Left ventricle myocardium inferior (tissue), 1 donor: ENCODE measurements at regions not wholly inside any gene's neighbourhood (a gene's known extent, or its start where the extent isn't known, plus 50 kb on each side); places are given as distances from the start of the nearest gene placed in this dataset.
"Not testable (repeated sequence)": the region's sequence is repeated elsewhere in the genome, so short reads cannot be mapped to it uniquely, and the experiment has no call there.

ENCODE experiments used
- DNase-seq: peaks from one replicate; pipeline ENCODE4 v3.0.0-alpha.2; 2020
- H3K27ac ChIP-seq: fragments of 200-600 bp; replicated peaks from 2 replicates; pipeline ENCODE4 v1.8.0; 2021
- H3K27me3 ChIP-seq: fragments of 200-600 bp; 2 replicates; pipeline ENCODE4 v1.8.0; 2021; ENCODE audit warnings: low read depth
- H3K36me3 ChIP-seq: fragments of 200-600 bp; 2 replicates; pipeline ENCODE4 v1.8.0; 2021
- H3K4me1 ChIP-seq: fragments of 200-600 bp; 2 replicates; pipeline ENCODE4 v1.8.0; 2021
- H3K4me3 ChIP-seq: fragments of 200-600 bp; 2 replicates; pipeline ENCODE4 v1.8.0; 2021; ENCODE audit warnings: mild to moderate bottlenecking, moderate library complexity
- H3K9me3 ChIP-seq: fragments of 200-600 bp; replicated peaks from 2 replicates; pipeline ENCODE4 v1.8.0; 2021
- intact Hi-C: fragments of 100-400 bp; cut with micrococcal nuclease; formaldehyde crosslinking; loops from one replicate; pipeline ENCODE4 v1.11.0; 2022
- TF ChIP-seq, protein P1 (sequence below): fragments of 200-600 bp; IDR thresholded peaks from 2 replicates; pipeline ENCODE4 v1.8.0; 2021; ENCODE audit warnings: antibody characterized with exemption, mild to moderate bottlenecking, borderline replicate concordance
- donor health status: DM: no; HTN: yes; CAD: no; lungs with severe emphysema.

DNA sequence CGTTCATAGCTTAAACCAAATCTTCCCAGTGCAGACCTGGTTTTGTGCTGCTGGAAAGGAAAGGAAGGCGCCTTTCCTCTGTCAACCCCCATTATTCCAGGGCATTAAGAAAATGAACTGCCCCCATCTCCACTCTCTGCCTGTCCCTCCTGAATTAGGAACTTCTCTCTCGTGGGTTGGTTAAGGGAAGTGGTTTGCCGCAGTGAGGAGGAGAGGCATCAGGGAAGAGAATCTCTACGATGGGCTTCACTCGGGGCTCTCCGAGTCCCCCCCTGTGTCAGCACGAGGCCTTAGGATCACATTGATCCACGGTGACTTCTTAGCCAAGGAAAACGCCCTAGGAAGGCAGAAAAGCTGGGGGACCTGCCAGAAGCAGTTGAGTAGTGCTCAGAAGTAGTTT, 53.9 kb upstream of the LYZL2 start:
- Histone ChIP-seq H3K36me3 (no peaks in the 10 kb centered on the region), H3K4me1 (no peaks in the 10 kb centered on the region), H3K27ac (no peak overlapping the region), H3K9me3 (peaks cover 22% of the 10 kb centered on the region), H3K27me3 (peaks cover 54% of the 10 kb centered on the region), H3K4me3 (no peak overlapping the region)
- intact Hi-C loops = no loop called here
- no peak for DNase-seq
- TF ChIP-seq, protein P1, sequence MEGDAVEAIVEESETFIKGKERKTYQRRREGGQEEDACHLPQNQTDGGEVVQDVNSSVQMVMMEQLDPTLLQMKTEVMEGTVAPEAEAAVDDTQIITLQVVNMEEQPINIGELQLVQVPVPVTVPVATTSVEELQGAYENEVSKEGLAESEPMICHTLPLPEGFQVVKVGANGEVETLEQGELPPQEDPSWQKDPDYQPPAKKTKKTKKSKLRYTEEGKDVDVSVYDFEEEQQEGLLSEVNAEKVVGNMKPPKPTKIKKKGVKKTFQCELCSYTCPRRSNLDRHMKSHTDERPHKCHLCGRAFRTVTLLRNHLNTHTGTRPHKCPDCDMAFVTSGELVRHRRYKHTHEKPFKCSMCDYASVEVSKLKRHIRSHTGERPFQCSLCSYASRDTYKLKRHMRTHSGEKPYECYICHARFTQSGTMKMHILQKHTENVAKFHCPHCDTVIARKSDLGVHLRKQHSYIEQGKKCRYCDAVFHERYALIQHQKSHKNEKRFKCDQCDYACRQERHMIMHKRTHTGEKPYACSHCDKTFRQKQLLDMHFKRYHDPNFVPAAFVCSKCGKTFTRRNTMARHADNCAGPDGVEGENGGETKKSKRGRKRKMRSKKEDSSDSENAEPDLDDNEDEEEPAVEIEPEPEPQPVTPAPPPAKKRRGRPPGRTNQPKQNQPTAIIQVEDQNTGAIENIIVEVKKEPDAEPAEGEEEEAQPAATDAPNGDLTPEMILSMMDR = no peak

DNA sequence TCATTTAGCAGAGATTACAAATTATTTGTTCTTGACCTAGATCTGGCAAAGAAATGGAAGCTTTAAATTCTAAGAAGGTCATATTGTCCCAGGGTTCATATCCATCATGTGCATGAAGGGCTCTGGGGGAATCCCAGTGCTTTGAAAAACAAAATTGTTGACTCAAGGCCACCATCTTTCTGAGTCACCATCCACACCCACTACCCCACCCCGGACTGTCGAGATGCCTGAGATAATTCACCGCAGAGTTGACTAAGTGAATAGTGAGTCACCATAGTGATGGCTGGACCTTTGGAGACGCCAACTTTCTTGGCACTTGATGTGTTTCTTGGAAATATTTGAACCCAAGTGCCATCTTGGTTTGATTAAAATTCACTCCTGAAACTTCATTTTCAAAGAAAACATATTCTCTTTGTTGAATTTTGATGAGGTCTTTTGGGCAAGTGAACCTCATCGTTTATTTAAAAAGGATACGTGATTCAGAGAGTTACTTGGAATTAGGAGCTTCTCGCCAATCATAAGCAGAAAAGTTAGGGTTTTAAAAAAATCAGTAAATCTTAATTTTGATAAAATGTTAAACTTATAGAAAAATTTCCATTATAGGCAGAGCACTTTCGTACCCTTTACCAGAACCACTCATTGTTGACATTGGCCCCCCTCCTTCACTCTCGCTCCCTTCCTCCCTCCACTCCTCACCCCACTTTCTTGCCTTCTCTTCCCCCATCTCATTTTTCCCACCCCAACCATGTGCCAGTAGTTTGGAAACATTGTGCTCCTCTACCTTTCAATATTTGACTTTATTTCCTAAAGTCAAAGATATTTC, 53.0 kb upstream of the LYZL2 start:
- H3K4me1 ChIP-seq, intact Hi-C loops, H3K4me3 ChIP-seq, H3K36me3 ChIP-seq, DNase-seq, H3K27ac ChIP-seq: not testable (repeated sequence)
- peaks cover 22% of the 10 kb centered on the region for H3K9me3 ChIP-seq
- H3K27me3 ChIP-seq = peaks cover 46% of the 10 kb centered on the region

GRCh38 chr10:30680908-30681307, 51.4 kb upstream of the LYZL2 start:
- peaks cover 22% of the 10 kb centered on the region for H3K9me3 ChIP-seq
- H3K27ac ChIP-seq = no peak overlapping the region
- TF ChIP-seq, protein P1 = no peak
- H3K4me1 ChIP-seq = no peaks in the 10 kb centered on the region
- H3K27me3 ChIP-seq = peaks cover 32% of the 10 kb centered on the region
- H3K36me3 ChIP-seq = no peaks in the 10 kb centered on the region
- intact Hi-C loops = no loop called here
- no peak overlapping the region for H3K4me3 ChIP-seq
- no peak for DNase-seq
